ENCODE measurements at regions not wholly inside any gene's neighbourhood (a gene's known extent, or its start where the extent isn't known, plus 50 kb on each side); places are given as distances from the start of the nearest gene placed in this dataset.
"Not testable (repeated sequence)": the region's sequence is repeated elsewhere in the genome, so short reads cannot be mapped to it uniquely, and the experiment has no call there.

DNA sequence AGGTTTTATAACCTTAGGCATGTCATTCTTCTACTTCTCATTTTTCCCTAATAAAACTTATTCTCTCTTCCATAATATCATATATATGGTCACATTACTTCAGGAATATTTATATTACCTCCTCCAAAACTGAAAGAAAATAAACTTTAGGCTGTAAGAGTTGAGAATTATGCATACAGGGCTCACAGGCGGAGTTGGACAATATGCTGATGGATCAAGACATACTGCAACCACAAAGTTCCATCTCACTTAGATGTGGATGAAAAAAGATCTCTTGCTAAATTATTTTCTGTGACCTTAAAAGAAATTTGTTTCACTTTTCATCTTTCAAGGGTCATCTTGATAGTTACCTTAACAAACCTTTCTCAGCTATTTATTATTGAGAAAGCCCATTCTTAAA, 152.6 kb upstream of the PDE4B start:
- Histone ChIP-seq H3K27ac (ENCODE audit: low read depth, low read length) (no peak overlapping the region), H3K79me2 (ENCODE audit: insufficient read depth, low read length) (no peaks in the 10 kb centered on the region), H3K9me3 (ENCODE audit: insufficient read depth, low read depth, low read length) (no peaks in the 10 kb centered on the region), H3K4me2 (ENCODE audit: low read length) (no peak overlapping the region), H3K36me3 (ENCODE audit: insufficient read depth, low read length) (no peaks in the 10 kb centered on the region), H3K9ac (ENCODE audit: low read length) (no peak overlapping the region), H3K4me3 (ENCODE audit: insufficient read depth, low read depth, low read length) (no peak overlapping the region), H3K27me3 (ENCODE audit: insufficient read depth, low read length) (no peaks in the 10 kb centered on the region), H4K20me1 (ENCODE audit: insufficient read depth, low read length) (no peaks in the 10 kb centered on the region), H3K4me1 (ENCODE audit: insufficient read depth, low read length) (no peaks in the 10 kb centered on the region), H2AFZ (ENCODE audit: low read depth, low read length) (no peak overlapping the region)
- Mint-ChIP-seq H3K27me3 (ENCODE audit: low read depth, unreplicated experiment) (peaks cover 5% of the 10 kb centered on the region), H3K36me3 (ENCODE audit: low read depth, unreplicated experiment) (no peaks in the 10 kb centered on the region), H3K27ac (ENCODE audit: unreplicated experiment) (no peak overlapping the region), H3K4me1 (ENCODE audit: low read depth, unreplicated experiment) (no peaks in the 10 kb centered on the region), H3K9me3 (ENCODE audit: unreplicated experiment) (peaks cover 3% of the 10 kb centered on the region), H3K4me3 (ENCODE audit: unreplicated experiment) (no peak overlapping the region)
- TF ChIP-seq, protein P1, sequence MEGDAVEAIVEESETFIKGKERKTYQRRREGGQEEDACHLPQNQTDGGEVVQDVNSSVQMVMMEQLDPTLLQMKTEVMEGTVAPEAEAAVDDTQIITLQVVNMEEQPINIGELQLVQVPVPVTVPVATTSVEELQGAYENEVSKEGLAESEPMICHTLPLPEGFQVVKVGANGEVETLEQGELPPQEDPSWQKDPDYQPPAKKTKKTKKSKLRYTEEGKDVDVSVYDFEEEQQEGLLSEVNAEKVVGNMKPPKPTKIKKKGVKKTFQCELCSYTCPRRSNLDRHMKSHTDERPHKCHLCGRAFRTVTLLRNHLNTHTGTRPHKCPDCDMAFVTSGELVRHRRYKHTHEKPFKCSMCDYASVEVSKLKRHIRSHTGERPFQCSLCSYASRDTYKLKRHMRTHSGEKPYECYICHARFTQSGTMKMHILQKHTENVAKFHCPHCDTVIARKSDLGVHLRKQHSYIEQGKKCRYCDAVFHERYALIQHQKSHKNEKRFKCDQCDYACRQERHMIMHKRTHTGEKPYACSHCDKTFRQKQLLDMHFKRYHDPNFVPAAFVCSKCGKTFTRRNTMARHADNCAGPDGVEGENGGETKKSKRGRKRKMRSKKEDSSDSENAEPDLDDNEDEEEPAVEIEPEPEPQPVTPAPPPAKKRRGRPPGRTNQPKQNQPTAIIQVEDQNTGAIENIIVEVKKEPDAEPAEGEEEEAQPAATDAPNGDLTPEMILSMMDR (IDR thresholded peaks at IDR 0.05; ENCODE audit: insufficient read depth, low read depth, low read length), result no peak
- TF ChIP-seq EZH2 (IDR thresholded peaks at IDR 0.05; ENCODE audit: insufficient read depth, low read length), result no peak
- FAIRE-seq (no peak), DNase-seq (ENCODE audit: low read depth) (no peak)

DNA sequence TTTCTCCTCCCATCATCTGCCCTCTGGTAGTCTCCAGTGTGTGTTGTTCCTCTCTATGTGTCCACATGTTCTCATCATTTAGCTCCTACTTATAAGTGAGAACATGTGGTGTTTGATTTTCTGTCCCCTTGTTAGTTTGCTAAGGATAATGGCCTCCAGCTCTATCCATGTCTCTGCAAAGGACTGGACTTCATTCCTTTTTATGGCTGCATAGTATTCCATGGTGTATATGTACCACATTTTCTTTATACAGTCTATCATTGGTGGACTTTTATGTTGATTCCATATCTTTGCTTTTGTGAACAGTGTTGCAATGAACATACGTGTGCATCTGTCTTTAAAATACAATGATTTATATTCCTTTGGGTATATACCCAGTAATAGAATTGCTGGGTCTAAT, 143.5 kb upstream of the PDE4B start:
- not testable (repeated sequence) for H3K27ac ChIP-seq (ENCODE audit: low read depth, low read length); H4K20me1 ChIP-seq (ENCODE audit: insufficient read depth, low read length); H3K79me2 ChIP-seq (ENCODE audit: insufficient read depth, low read length); H3K27ac Mint-ChIP-seq (ENCODE audit: unreplicated experiment); H3K4me1 ChIP-seq (ENCODE audit: insufficient read depth, low read length); DNase-seq (ENCODE audit: low read depth); H3K27me3 Mint-ChIP-seq (ENCODE audit: low read depth, unreplicated experiment); H3K36me3 ChIP-seq (ENCODE audit: insufficient read depth, low read length); FAIRE-seq; H3K4me3 ChIP-seq (ENCODE audit: insufficient read depth, low read depth, low read length); H2AFZ ChIP-seq (ENCODE audit: low read depth, low read length); H3K4me1 Mint-ChIP-seq (ENCODE audit: low read depth, unreplicated experiment); H3K27me3 ChIP-seq (ENCODE audit: insufficient read depth, low read length); H3K9ac ChIP-seq (ENCODE audit: low read length); H3K4me2 ChIP-seq (ENCODE audit: low read length); H3K36me3 Mint-ChIP-seq (ENCODE audit: low read depth, unreplicated experiment); H3K4me3 Mint-ChIP-seq (ENCODE audit: unreplicated experiment); H3K9me3 Mint-ChIP-seq (ENCODE audit: unreplicated experiment); H3K9me3 ChIP-seq (ENCODE audit: insufficient read depth, low read depth, low read length)

DNA sequence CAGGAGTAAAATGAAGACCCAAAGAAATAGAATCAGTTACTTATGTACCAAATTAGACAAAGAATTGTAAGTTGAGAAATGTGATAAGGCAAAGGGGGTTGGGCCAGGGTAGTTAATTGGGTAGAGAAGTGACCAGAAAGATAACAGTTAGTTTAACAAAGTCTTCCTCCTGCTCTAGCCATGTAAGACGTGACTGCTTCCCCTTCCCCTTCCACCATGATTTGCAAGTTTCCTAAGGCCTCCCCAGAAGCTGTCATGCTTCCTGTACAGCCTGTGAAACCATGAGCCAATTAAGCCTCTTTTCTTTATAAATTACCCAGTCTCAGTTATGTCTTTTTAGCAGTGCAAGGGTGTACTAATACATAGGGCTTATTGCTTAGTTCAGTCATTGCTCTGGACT, 142.0 kb upstream of the PDE4B start:
- H3K4me3 Mint-ChIP-seq (ENCODE audit: unreplicated experiment), result no peak overlapping the region
- peaks cover 2% of the 10 kb centered on the region for H3K36me3 Mint-ChIP-seq (ENCODE audit: low read depth, unreplicated experiment)
- no peaks in the 10 kb centered on the region for H3K27me3 ChIP-seq (ENCODE audit: insufficient read depth, low read length)
- no peak overlapping the region for H3K27ac ChIP-seq (ENCODE audit: low read depth, low read length)
- H3K79me2 ChIP-seq (ENCODE audit: insufficient read depth, low read length), result no peaks in the 10 kb centered on the region
- H3K4me1 Mint-ChIP-seq (ENCODE audit: low read depth, unreplicated experiment), result no peaks in the 10 kb centered on the region
- H3K36me3 ChIP-seq (ENCODE audit: insufficient read depth, low read length), result no peaks in the 10 kb centered on the region
- H3K9me3 Mint-ChIP-seq (ENCODE audit: unreplicated experiment), result peaks cover 10% of the 10 kb centered on the region
- H3K9me3 ChIP-seq (ENCODE audit: insufficient read depth, low read depth, low read length), result no peaks in the 10 kb centered on the region
- no peak for TF ChIP-seq EZH2 (IDR thresholded peaks at IDR 0.05; ENCODE audit: insufficient read depth, low read length)
- TF ChIP-seq, protein P1 (IDR thresholded peaks at IDR 0.05; ENCODE audit: insufficient read depth, low read depth, low read length), result no peak
- H3K9ac ChIP-seq (ENCODE audit: low read length), result no peak overlapping the region
- no peak for DNase-seq (ENCODE audit: low read depth)
- no peaks in the 10 kb centered on the region for H4K20me1 ChIP-seq (ENCODE audit: insufficient read depth, low read length)
- H3K27ac Mint-ChIP-seq (ENCODE audit: unreplicated experiment), result no peak overlapping the region
- H3K4me1 ChIP-seq (ENCODE audit: insufficient read depth, low read length), result no peaks in the 10 kb centered on the region
- FAIRE-seq, result no peak
- peaks cover 1% of the 10 kb centered on the region for H3K27me3 Mint-ChIP-seq (ENCODE audit: low read depth, unreplicated experiment)
- no peak overlapping the region for H3K4me3 ChIP-seq (ENCODE audit: insufficient read depth, low read depth, low read length)
- H2AFZ ChIP-seq (ENCODE audit: low read depth, low read length), result no peak overlapping the region
- H3K4me2 ChIP-seq (ENCODE audit: low read length), result no peak overlapping the region

DNA sequence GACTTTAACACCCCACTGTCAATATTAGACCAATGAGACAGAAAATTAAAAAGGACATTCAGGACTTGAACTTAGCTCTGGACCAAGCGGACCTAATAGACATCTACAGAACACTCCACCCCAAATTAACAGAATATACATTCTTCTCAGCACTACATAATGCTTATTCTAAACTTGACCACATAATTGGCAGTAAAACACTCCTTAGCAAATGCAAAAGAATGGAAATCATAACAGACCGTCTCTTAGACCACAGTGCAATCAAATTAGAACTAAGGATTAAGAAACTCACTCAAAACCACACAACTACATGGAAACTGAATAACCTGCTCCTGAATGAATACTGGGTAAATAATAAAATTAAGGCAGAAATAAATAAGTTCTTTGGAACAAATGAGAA, 138.2 kb upstream of the PDE4B start:
- not testable (repeated sequence) for H4K20me1 ChIP-seq (ENCODE audit: insufficient read depth, low read length); FAIRE-seq; H3K27ac Mint-ChIP-seq (ENCODE audit: unreplicated experiment); H3K27me3 Mint-ChIP-seq (ENCODE audit: low read depth, unreplicated experiment); H3K79me2 ChIP-seq (ENCODE audit: insufficient read depth, low read length); H3K4me1 ChIP-seq (ENCODE audit: insufficient read depth, low read length); DNase-seq (ENCODE audit: low read depth); H3K4me3 Mint-ChIP-seq (ENCODE audit: unreplicated experiment); H3K27me3 ChIP-seq (ENCODE audit: insufficient read depth, low read length); H3K4me1 Mint-ChIP-seq (ENCODE audit: low read depth, unreplicated experiment); H3K9me3 Mint-ChIP-seq (ENCODE audit: unreplicated experiment); H3K36me3 ChIP-seq (ENCODE audit: insufficient read depth, low read length); H3K4me2 ChIP-seq (ENCODE audit: low read length); H3K9ac ChIP-seq (ENCODE audit: low read length); H2AFZ ChIP-seq (ENCODE audit: low read depth, low read length); H3K27ac ChIP-seq (ENCODE audit: low read depth, low read length); H3K9me3 ChIP-seq (ENCODE audit: insufficient read depth, low read depth, low read length); H3K36me3 Mint-ChIP-seq (ENCODE audit: low read depth, unreplicated experiment); H3K4me3 ChIP-seq (ENCODE audit: insufficient read depth, low read depth, low read length)

DNA sequence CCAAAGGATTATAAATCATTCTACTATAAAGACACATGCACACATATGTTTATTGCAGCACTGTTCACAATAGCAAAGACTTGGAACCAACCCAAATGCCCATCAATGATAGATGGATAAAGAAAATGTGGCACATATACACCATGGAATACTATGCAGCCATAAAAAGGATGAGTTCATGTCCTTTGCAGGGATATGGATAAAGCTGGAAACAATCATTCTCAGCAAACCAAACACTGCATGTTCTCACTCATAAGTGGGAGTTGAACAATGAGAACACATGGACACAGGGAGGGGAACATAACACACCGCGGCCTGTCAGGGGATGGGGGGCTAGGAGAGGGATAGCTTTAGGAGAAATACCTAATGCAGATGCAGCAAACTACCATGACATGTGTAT, 135.1 kb upstream of the PDE4B start:
- H3K9me3 ChIP-seq (ENCODE audit: insufficient read depth, low read depth, low read length); H3K27me3 Mint-ChIP-seq (ENCODE audit: low read depth, unreplicated experiment); H3K4me3 Mint-ChIP-seq (ENCODE audit: unreplicated experiment); H3K79me2 ChIP-seq (ENCODE audit: insufficient read depth, low read length); FAIRE-seq; H3K27me3 ChIP-seq (ENCODE audit: insufficient read depth, low read length); H3K9me3 Mint-ChIP-seq (ENCODE audit: unreplicated experiment); H4K20me1 ChIP-seq (ENCODE audit: insufficient read depth, low read length); H3K4me3 ChIP-seq (ENCODE audit: insufficient read depth, low read depth, low read length); H3K36me3 ChIP-seq (ENCODE audit: insufficient read depth, low read length); H3K36me3 Mint-ChIP-seq (ENCODE audit: low read depth, unreplicated experiment); H3K27ac ChIP-seq (ENCODE audit: low read depth, low read length); H3K4me1 ChIP-seq (ENCODE audit: insufficient read depth, low read length); H2AFZ ChIP-seq (ENCODE audit: low read depth, low read length); H3K4me2 ChIP-seq (ENCODE audit: low read length); H3K4me1 Mint-ChIP-seq (ENCODE audit: low read depth, unreplicated experiment); H3K9ac ChIP-seq (ENCODE audit: low read length); DNase-seq (ENCODE audit: low read depth); H3K27ac Mint-ChIP-seq (ENCODE audit: unreplicated experiment): not testable (repeated sequence)

All from astrocyte (in vitro differentiated cells and primary cell).